HG02571 (cell line): ENCODE measurements at regions not wholly inside any gene's neighbourhood (a gene's known extent, or its start where the extent isn't known, plus 50 kb on each side); places are given as distances from the start of the nearest gene placed in this dataset.
A peak's percentile ranks its signal among the peaks of the same experiment; 100 is the strongest.
"Not testable (repeated sequence)": the region's sequence is repeated elsewhere in the genome, so short reads cannot be mapped to it uniquely, and the experiment has no call there.

Experiments
- ATAC-seq: cut with Tn5 transposase; IDR thresholded peaks from one replicate; pipeline ENCODE4 v1.9.1; 2021; ENCODE audit warnings: mild to moderate bottlenecking, moderate library complexity; ENCODE audit not compliant: unreplicated experiment

DNA sequence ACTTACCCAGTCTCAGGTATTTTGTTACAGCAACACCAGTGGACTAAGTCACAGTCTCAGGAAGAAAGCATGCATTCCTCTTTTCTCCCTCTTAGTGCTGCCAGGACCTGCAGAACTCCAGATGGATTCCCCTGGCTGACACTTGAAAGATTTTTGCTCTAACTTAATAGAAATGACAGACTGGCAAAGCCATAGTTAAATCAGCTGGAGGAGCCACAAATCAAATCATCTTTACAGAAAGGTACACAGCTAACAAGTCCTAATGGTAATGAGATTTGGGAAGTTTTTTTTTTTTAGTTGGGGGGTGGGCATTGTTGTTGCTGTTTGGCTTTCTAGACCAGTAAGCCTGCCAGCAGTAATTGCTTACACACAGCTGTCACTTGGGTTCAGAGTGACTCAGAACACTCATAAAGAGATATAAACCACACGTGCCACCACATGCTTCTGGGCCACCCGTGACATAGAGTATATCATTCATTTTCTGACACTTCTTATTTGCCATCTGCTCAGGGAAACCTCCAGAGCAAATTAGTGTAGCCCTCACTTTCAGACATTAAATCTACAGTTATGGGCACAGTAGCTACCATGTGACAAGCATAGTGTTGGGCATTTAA is 72.4 kb downstream of the FH start:
- no peak for ATAC-seq

- no peak for ATAC-seq
These were observed 74.7 kb downstream of the FH start for GRCh38 chr1:241444836-241445235.

DNA sequence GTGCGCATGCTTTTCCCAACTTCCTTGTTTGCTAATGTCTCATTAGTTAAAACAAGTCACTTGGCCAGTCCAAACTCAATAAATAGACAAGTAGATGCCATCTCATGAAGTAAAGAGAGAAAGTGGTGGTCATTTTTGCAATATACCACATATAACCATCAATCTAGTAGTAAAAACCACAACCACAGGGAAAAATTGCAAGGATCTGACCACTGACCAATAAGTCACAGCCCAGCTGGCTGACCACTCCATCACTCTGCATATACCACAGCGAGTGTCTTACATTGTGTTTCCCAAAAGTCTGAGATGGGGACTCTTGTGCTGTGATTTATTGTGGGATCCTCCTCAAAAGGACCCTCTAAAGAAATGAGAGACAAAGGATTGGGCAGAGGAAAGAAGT is 76.0 kb downstream of the FH start:
- no peak for ATAC-seq

DNA sequence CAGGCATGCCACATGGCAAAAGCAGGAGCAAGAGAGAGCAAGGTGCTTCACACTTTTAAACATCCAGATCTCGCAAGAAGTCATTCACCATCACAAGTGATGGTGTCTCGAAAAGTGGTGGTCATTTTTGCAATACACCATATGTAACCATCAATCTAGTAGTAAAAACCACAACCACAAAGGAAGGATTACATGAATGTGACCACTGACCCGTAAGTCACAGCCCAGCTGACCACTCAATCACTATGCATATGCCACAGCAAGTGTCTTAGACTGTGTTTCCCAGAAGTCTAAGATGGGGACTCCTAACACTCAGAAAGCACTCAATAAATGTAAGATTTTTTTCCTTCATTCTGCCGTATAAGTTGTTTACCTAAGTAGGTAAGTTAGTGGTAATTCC is 76.9 kb downstream of the FH start:
- no peak for ATAC-seq

DNA sequence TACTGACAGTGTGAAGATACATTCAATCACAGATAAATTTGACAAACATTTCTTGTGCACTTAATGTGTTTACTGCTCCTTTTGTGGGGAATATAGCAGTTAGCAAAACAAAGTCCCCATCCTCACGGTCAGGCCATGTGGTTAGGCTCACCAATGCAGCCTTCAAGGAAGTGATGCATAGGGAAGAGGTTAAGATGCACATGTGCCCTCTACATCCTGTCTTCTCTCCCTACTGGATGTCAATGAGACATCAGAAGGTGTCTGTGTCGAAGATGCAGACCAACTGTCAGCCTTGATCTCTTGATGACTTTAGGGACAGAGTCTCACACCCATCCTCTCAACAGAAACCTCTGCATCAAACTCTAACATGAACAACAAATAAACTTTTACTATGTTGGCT is 78.7 kb downstream of the FH start:
- no peak for ATAC-seq

DNA sequence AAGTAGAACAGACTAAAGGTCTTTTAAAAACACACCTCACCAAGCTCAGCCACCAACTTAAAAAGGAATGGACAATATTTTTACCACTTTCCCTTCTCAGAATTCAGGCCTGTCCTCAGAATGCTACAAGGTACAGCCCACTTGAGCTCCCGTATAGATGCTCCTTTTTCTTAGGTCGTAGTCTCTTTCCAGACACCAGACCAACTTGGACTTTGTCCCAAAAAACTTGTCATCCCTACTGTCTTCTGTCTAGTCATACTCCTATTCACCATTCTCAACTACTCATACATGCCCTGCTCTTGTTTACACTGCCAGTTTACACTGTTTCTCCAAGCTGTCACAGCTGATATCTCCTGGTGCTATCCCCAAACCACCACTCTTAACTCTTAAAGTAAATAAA is 80.9 kb downstream of the FH start:
- not testable (repeated sequence) for ATAC-seq

- no peak for ATAC-seq
These were observed 75.2 kb upstream of the RGS7 start for GRCh38 chr1:241432241-241432640.

- ATAC-seq: not testable (repeated sequence)
These were observed 68.1 kb upstream of the RGS7 start for GRCh38 chr1:241425091-241425490.

DNA sequence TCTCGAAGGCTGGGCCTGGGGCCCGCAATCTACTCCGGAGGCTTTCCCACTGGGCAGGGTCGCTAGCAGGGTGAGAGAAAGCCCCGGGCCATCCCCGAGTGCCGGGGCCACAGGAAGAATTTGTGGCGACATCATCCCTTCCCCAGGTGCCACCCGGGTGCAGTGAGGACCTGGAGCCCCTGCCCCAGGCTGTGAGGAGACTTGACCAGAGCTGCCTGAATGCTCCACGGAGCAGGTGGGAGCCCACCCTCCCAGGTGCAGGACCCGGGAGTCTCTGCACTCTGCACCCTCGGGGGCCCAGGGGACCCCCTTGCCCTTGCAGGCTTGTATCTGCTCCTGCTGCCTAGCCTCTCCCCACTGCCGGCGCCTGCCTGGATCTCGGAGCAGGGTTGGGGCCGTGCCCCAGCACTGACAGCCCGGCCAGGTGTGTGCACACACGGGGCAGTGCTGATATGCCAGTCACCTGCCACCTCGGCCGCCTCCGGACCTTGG is 67.5 kb upstream of the RGS7 start:
- no peak for ATAC-seq

DNA sequence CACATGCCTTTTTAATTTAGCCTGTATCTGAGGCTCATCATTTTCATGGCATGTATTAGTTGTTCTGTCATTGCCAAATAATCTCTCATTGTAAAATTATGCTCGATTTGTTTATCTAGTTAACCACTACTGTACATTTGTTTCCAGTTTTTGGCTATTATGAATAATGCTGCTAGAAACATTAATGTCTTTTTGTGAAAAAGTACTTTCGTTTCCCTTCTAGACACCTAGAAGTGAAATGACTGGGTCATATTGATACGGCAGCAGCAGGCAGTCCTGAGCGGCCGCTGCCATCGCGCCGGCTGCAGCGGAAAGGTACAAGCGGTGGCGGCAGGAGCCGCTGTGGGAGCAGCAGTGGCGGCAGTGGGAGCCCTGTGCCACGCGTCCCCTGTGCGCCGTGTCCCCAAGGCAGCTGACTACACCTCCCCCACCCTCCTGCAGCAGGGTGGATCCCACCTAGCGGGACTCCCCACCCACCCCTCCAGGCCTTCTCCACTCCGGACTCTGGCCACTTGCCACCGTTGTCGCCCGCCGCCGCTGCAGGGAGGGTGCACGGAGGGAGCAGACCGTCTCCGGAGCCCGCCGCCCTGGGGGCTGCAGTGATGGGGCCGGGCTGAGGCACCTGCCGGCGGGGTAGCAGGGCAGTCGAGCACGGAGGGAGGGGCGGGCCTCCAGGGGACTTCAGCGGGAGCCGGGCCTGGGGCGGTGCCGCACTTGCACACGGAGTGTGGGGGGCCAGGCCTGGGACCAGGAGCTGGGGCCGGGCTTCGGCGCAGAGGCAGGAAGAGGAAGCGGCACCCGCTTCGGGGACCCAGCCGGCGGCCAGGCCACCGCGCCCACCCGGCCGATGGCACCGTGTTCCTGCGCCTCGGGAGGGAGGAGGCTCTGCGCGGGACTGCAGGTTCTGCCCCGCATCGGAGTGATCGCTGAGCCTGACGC is 66.8 kb upstream of the RGS7 start:
- ATAC-seq: peak; percentile 87

GRCh38 chr1:241422470-241422869 is 65.5 kb upstream of the RGS7 start:
- ATAC-seq: no peak

- ATAC-seq: no peak
These were observed 63.0 kb upstream of the RGS7 start for GRCh38 chr1:241419986-241420385.

DNA sequence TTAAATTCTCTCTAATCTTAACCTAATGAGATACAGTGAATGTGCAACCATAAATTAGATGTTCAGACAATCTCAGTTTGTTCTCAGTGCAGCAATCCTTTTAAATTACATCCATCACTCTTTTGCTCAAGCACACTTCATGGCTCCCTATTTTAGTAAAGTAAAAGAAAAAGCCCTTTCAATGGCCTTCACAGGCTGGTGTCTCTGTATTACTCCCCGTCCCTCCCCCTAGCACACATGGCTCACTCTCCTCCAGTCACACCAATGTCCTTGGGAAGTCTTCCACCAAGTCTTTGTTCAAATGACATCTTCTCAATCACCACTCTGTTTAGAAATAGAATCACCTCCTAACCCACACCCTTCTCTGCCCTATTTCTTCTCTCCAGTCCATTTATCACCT is 60.3 kb upstream of the RGS7 start:
- no peak for ATAC-seq

- ATAC-seq: no peak
These were observed 57.0 kb upstream of the RGS7 start for GRCh38 chr1:241413974-241414373.

GRCh38 chr1:241413386-241413785 is 56.4 kb upstream of the RGS7 start:
- ATAC-seq: no peak

DNA sequence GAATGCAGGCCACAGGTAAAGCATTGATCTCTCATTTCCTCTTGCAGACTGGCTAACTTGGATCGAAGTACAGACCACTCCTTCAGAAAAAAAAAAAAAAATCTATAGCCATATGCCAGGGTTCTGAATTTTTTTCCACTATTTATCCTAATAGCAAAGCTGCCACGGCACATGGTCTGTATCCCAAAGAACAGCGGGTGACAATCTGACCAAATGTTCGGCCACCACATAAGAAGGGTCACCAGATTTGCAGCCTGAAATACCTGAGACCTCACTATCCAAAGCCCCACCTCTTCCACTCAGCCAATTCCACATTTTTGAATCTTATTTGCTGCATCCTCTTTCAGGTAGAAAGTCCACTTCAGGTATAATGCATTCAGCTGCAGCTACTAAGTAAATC is 55.6 kb upstream of the RGS7 start:
- ATAC-seq: no peak

DNA sequence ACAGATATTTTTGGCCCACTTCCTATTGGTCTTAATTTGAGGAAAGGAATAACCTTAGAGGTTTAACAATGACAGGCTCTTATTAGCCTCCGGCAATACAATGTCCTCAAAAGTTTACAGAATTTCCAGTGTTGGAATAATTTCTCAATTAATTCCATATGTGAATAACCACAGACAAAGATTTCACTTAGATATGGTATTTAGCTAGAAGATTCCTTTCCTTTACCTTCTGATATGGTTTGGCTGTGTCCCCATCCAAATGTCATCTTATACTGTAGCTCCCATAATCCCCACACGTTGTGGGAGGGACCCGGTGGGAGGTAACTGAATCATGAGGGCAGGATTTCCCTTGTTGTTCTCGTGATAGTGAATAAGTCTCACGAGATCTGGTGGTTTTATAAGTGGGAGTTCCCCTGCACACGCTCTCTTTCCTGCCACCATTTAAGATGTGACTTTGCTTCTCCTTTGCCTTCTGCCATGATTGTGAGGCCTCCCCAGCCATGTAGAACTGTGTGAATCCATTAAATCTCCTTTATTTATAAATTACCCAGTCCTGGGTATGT is 54.9 kb upstream of the RGS7 start:
- no peak for ATAC-seq

DNA sequence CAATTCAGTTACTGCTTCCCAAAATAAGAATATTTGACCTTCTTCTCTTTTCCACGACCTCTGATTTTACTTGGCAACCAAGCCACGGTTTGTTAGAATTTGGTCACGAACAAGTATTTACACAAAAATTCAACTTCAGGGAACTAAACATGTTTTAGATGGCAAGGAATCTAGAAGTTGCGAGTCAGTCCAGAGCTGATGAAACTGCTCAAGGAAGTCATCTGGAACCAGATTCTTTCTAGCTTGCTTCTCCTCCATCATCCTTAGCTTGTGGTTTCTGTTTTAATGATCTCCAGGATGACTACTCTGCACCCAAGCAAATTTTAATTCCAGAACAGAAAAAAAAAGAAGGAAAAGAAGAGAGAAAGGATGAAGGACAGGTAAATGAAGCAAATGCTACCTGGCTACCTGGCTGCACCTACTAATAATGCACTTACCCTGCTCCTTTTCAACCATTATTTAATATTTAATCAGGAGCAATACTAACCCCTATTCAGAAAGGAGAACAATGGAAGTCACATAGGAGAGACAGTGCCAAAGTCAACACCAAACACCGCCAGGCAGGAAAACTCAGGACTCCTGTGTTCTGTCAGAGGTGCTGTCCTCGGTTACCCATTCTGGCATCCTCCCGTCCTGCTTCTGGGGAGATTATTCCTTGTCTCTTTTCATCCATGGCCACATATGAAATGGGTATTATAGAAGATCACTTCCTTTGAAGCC is 54.2 kb upstream of the RGS7 start:
- no peak for ATAC-seq

DNA sequence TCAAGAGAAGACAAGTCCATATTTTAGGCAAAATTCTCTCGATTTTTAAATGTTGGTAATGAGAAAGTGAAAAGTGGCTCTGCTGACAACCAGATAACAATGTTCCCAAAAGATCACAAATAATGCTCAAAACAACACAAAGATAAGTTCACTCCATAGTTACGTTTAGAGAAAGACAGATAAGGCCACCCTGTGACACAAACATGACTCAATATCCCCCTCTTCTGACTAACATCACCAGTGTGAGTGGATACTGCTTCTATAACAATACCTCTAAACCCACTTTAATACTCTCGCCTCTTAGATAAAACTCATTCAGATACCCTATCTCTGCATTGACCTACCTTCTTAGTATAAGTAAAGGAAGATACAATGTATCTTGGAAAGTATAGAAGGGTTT is 51.2 kb upstream of the RGS7 start:
- no peak for ATAC-seq
